ENCODE measurements at regions not wholly inside any gene's neighbourhood (a gene's known extent, or its start where the extent isn't known, plus 50 kb on each side); places are given as distances from the start of the nearest gene placed in this dataset.

- H3K36me3 ChIP-seq = no peaks in the 10 kb centered on the region
- peaks cover 0 to 62% (median 0%) of the 10 kb centered on the region in 4 donors for H3K27me3 ChIP-seq
- H3K4me1 ChIP-seq = no peaks in the 10 kb centered on the region
- no peak for DNase-seq (ENCODE audit: extremely low spot score)
- no peak overlapping the region for H3K4me3 ChIP-seq
- intact Hi-C loops (cut with DNase I) = no loop called here
- H3K9me3 ChIP-seq = no peaks in the 10 kb centered on the region
- H3K27ac ChIP-seq (replicated peaks in 1 of 4) = no peak overlapping the region
- 77% methylated on average over 5 of the region's 5 CpGs for WGBS
- no peak for TF ChIP-seq CTCF (IDR thresholded peaks at IDR 0.05)
- no peak for TF ChIP-seq EP300 (IDR thresholded peaks at IDR 0.05)
- no peak for TF ChIP-seq POLR2AphosphoS5 (IDR thresholded peaks at IDR 0.05)
- no peak for TF ChIP-seq POLR2A (IDR thresholded peaks at IDR 0.05; ENCODE audit: low read depth)
Measured at GRCh38 chr11:119885861-119886567, 157.0 kb upstream of the NECTIN1 start.

GRCh38 chr11:119885067-119885466 is 156.1 kb upstream of the NECTIN1 start:
- Histone ChIP-seq H3K4me1 (no peaks in the 10 kb centered on the region), H3K9me3 (no peaks in the 10 kb centered on the region), H3K4me3 (no peak overlapping the region), H3K27me3 (peaks cover 0 to 63% (median 0%) of the 10 kb centered on the region in 4 donors), H3K27ac (replicated peaks in 1 of 4) (no peak overlapping the region), H3K36me3 (no peaks in the 10 kb centered on the region)
- DNase-seq (ENCODE audit: extremely low spot score) = no peak
- TF ChIP-seq POLR2A (IDR thresholded peaks at IDR 0.05; ENCODE audit: low read depth) (no peak), CTCF (IDR thresholded peaks at IDR 0.05) (no peak), POLR2AphosphoS5 (IDR thresholded peaks at IDR 0.05) (no peak), EP300 (IDR thresholded peaks at IDR 0.05) (no peak)
- intact Hi-C loops (cut with DNase I) = no loop called here
- WGBS = 53% methylated on average over 5 of the region's 5 CpGs

- TF ChIP-seq POLR2AphosphoS5 (IDR thresholded peaks at IDR 0.05) (no peak), CTCF (IDR thresholded peaks at IDR 0.05) (no peak), POLR2A (IDR thresholded peaks at IDR 0.05; ENCODE audit: low read depth) (no peak), EP300 (IDR thresholded peaks at IDR 0.05) (no peak)
- Histone ChIP-seq H3K4me1 (no peaks in the 10 kb centered on the region), H3K36me3 (no peaks in the 10 kb centered on the region), H3K4me3 (no peak overlapping the region), H3K9me3 (no peaks in the 10 kb centered on the region), H3K27ac (replicated peaks in 1 of 4) (no peak overlapping the region), H3K27me3 (peaks cover 0 to 60% (median 0%) of the 10 kb centered on the region in 4 donors)
- intact Hi-C loops (cut with DNase I) = no loop called here
- WGBS = 84% methylated on average over 4 of the region's 4 CpGs
- DNase-seq (ENCODE audit: extremely low spot score) = no peak
Measured at GRCh38 chr11:119882316-119882715, 153.3 kb upstream of the NECTIN1 start.

- Histone ChIP-seq H3K27me3 (peaks cover 0 to 59% (median 0%) of the 10 kb centered on the region in 4 donors), H3K27ac (replicated peaks in 1 of 4) (no peak overlapping the region), H3K4me3 (no peak overlapping the region), H3K4me1 (no peaks in the 10 kb centered on the region), H3K9me3 (no peaks in the 10 kb centered on the region), H3K36me3 (no peaks in the 10 kb centered on the region)
- intact Hi-C loops (cut with DNase I) = no loop called here
- 76% methylated on average over 7 of the region's 7 CpGs for WGBS
- DNase-seq (ENCODE audit: extremely low spot score) = no peak
- no peak for TF ChIP-seq POLR2AphosphoS5 (IDR thresholded peaks at IDR 0.05)
- TF ChIP-seq CTCF (IDR thresholded peaks at IDR 0.05) = no peak
- no peak for TF ChIP-seq EP300 (IDR thresholded peaks at IDR 0.05)
- no peak for TF ChIP-seq POLR2A (IDR thresholded peaks at IDR 0.05; ENCODE audit: low read depth)
Measured at GRCh38 chr11:119880873-119881272, 151.9 kb upstream of the NECTIN1 start.

- 59% methylated on average over 4 of the region's 4 CpGs for WGBS
- DNase-seq (ENCODE audit: extremely low spot score) = no peak
Measured at GRCh38 chr11:119880143-119880542, 151.1 kb upstream of the NECTIN1 start.

More at GRCh38 chr11:119880143-119880542, 151.1 kb upstream of the NECTIN1 start:
- Histone ChIP-seq H3K9me3 (no peaks in the 10 kb centered on the region), H3K36me3 (no peaks in the 10 kb centered on the region), H3K27ac (replicated peaks in 1 of 4) (no peak overlapping the region), H3K4me1 (no peaks in the 10 kb centered on the region), H3K27me3 (peaks cover 0 to 60% (median 0%) of the 10 kb centered on the region in 4 donors), H3K4me3 (no peak overlapping the region)
- intact Hi-C loops (cut with DNase I) = no loop called here
- TF ChIP-seq POLR2A (IDR thresholded peaks at IDR 0.05; ENCODE audit: low read depth) (no peak), CTCF (IDR thresholded peaks at IDR 0.05) (no peak), POLR2AphosphoS5 (IDR thresholded peaks at IDR 0.05) (no peak), EP300 (IDR thresholded peaks at IDR 0.05) (no peak)
